Peyer's patch (tissue), 4 donors: ENCODE measurements at regions not wholly inside any gene's neighbourhood (a gene's known extent, or its start where the extent isn't known, plus 50 kb on each side); places are given as distances from the start of the nearest gene placed in this dataset.

Experiments used
- DNase-seq, 3 donors: peaks; one replicate each; pipeline ENCODE4 v3.0.0-alpha.2; 2017 to 2019
- H3K27ac ChIP-seq, 4 donors: fragments of 200-600 bp; sonication (generic); one replicate each; pipeline ENCODE4 v1.5.1; 2016 to 2019
- H3K27me3 ChIP-seq, 2 donors: fragments of 200-600 bp; sonication (generic); one replicate each; pipeline ENCODE4 v1.5.1; 2019
- H3K36me3 ChIP-seq, 3 donors: fragments of 200-600 bp; sonication (generic); one replicate each; pipeline ENCODE4 v1.5.1; 2016 to 2019
- H3K4me1 ChIP-seq, 4 donors: fragments of 200-600 bp; sonication (generic); one replicate each; pipeline ENCODE4 v1.5.1; 2016 to 2019
- H3K4me3 ChIP-seq, 4 donors: fragments of 200-600 bp; sonication (generic); 1 replicate in 3 of 4; 2 replicates in 1 of 4; pipeline ENCODE4 v1.5.1; 2016 to 2019; ENCODE audit warnings: mild to moderate bottlenecking in 1 of 4
- H3K9me3 ChIP-seq, 4 donors: fragments of 200-600 bp; sonication (generic); one replicate each; pipeline ENCODE4 v1.5.1; 2016 to 2019; ENCODE audit warnings: mild to moderate bottlenecking in 1 of 4
- POLR2A ChIP-seq, 2 donors: fragments of 450-650 bp; IDR thresholded peaks; one replicate each; pipeline ENCODE4 v1.5.1; 2017; ENCODE audit warnings: antibody characterized with exemption in 2 of 2, mild to moderate bottlenecking in 2 of 2, moderate library complexity in 2 of 2
- TF ChIP-seq, protein P1 (sequence below), 6 experiments: fragments of 450-650 bp in 4 of 6; fragments of 200-600 bp in 2 of 6; sonication (generic) in 1 of 6; IDR thresholded peaks; one replicate each; pipeline ENCODE4 v1.5.1; 2017 to 2019; ENCODE audit warnings: antibody characterized with exemption in 6 of 6, mild to moderate bottlenecking in 3 of 6, moderate library complexity in 1 of 6

DNA sequence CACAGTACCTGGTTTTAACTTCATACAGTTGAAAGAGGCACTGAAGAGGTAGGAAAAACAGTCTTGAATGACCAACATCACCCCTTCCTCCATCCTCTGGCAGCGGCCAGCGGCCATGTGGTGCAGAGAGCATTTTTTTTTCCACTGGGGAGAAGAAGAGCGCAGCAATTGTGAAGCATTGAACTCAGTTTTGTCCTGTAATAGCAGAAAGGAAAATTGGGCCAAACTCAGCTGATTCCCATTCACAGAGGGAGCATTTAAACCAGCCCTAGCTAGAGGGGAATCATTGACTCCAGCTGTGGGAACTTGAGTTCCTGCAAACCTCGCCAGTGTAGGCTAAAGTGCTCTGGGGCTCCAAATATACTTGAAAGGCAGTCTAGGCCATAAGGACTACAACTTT is 316.6 kb upstream of the CHST9 start:
- H3K27ac ChIP-seq = no peak overlapping the region
- peaks cover 0 to 3% (median 0%) of the 10 kb centered on the region in 4 donors for H3K9me3 ChIP-seq
- no peaks in the 10 kb centered on the region for H3K36me3 ChIP-seq
- H3K27me3 ChIP-seq = no peaks in the 10 kb centered on the region
- DNase-seq = no peak
- no peak overlapping the region for H3K4me3 ChIP-seq
- H3K4me1 ChIP-seq = no peaks in the 10 kb centered on the region
- no peak for TF ChIP-seq POLR2A (IDR thresholded peaks at IDR 0.05)
- TF ChIP-seq, protein P1, sequence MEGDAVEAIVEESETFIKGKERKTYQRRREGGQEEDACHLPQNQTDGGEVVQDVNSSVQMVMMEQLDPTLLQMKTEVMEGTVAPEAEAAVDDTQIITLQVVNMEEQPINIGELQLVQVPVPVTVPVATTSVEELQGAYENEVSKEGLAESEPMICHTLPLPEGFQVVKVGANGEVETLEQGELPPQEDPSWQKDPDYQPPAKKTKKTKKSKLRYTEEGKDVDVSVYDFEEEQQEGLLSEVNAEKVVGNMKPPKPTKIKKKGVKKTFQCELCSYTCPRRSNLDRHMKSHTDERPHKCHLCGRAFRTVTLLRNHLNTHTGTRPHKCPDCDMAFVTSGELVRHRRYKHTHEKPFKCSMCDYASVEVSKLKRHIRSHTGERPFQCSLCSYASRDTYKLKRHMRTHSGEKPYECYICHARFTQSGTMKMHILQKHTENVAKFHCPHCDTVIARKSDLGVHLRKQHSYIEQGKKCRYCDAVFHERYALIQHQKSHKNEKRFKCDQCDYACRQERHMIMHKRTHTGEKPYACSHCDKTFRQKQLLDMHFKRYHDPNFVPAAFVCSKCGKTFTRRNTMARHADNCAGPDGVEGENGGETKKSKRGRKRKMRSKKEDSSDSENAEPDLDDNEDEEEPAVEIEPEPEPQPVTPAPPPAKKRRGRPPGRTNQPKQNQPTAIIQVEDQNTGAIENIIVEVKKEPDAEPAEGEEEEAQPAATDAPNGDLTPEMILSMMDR (IDR thresholded peaks at IDR 0.05) = no peak

DNA sequence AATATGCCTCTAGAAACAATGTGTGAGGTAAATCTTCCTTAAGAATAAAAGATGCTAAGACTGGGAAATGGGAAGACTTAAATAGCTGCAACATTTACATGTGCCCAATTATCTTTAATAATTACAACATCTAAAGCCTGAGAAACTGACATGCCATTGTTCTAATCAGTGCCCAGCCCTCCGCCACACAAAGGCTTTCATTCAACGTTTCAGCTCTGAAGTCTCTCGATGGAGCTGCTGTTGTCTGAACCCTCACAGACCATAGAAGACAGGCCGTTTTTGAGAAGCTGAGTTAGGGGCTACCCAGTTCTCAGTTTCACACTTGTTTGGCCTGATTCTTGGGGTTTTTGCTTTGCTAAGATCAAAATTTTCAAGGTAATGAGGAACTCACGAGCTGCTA is 315.4 kb upstream of the CHST9 start:
- DNase-seq = no peak
- Histone ChIP-seq H3K27ac (no peak overlapping the region), H3K9me3 (peaks cover 0 to 3% (median 0%) of the 10 kb centered on the region in 4 donors), H3K4me3 (no peak overlapping the region), H3K27me3 (no peaks in the 10 kb centered on the region), H3K4me1 (no peaks in the 10 kb centered on the region), H3K36me3 (no peaks in the 10 kb centered on the region)
- TF ChIP-seq, protein P1 (IDR thresholded peaks at IDR 0.05) = no peak
- no peak for TF ChIP-seq POLR2A (IDR thresholded peaks at IDR 0.05)

DNA sequence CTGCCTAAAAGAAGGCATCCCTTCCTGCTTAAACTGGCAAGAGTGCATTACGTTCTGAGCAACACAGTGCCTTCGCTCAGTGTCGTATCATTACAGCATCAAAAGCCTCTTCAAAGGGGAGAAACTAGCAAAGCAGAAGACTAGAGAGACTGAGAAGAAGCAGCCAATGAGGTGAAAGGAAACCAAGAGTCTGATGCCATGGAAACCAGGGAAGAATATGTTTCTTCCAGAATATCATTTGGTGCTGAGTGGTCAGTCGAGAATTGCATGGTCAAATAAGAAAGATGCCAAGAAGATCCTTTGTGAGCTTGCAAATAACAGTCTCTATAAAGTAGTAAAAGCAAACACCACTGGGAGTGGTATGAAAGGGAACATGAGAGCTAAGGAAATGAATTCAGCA is 312.1 kb upstream of the CHST9 start:
- DNase-seq = no peak
- H3K27ac ChIP-seq = no peak overlapping the region
- H3K9me3 ChIP-seq = no peaks in the 10 kb centered on the region
- H3K4me1 ChIP-seq = no peaks in the 10 kb centered on the region
- no peaks in the 10 kb centered on the region for H3K36me3 ChIP-seq
- TF ChIP-seq, protein P1 (IDR thresholded peaks at IDR 0.05) = no peak
- TF ChIP-seq POLR2A (IDR thresholded peaks at IDR 0.05) = no peak
- no peak overlapping the region for H3K4me3 ChIP-seq
- H3K27me3 ChIP-seq = no peaks in the 10 kb centered on the region

DNA sequence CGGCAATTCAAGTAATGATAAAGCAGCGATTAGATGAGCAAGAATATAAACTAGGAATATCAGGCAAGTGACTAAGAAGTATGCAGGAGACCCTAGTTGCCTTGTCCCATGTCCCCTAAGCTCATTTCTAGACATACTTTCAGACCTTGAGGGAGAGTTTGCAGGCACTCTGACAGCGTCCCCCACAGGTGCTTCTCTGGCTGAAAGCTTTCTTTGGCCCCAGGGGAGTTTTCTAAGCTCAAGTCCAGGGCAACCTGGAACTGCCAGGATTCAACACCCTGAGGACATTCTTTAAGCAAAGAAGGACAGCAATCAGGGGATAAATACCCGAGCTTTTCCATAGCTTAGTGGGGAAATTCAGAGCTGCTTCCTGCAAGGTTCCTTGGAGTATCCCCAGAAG is 308.1 kb upstream of the CHST9 start:
- Histone ChIP-seq H3K27me3 (no peaks in the 10 kb centered on the region), H3K9me3 (no peaks in the 10 kb centered on the region), H3K36me3 (no peaks in the 10 kb centered on the region), H3K4me3 (no peak overlapping the region), H3K27ac (no peak overlapping the region), H3K4me1 (no peaks in the 10 kb centered on the region)
- no peak for DNase-seq
- TF ChIP-seq, protein P1 (IDR thresholded peaks at IDR 0.05) = no peak
- no peak for TF ChIP-seq POLR2A (IDR thresholded peaks at IDR 0.05)

DNA sequence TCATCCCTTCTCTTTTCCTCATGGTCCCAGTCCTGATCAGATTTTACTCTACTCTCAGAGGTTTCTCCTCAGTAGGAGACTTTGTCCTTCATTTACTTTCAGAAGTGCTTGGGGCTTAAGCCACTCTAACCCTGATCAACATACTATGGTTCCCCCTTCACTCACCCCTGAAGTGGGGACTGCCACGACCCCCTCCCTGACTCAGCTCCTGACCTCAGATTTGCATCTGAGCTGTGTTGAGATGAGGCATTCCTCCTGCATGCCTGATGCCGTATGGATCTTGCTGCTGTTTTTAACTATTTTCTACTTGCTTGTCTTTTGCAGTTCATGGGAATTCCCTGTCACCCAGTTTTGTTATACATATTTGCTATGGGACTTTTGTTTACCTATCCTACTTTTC is 306.7 kb upstream of the CHST9 start:
- no peak for TF ChIP-seq POLR2A (IDR thresholded peaks at IDR 0.05)
- TF ChIP-seq, protein P1 (IDR thresholded peaks at IDR 0.05) = no peak
- H3K9me3 ChIP-seq = no peaks in the 10 kb centered on the region
- no peaks in the 10 kb centered on the region for H3K36me3 ChIP-seq
- DNase-seq = no peak
- no peak overlapping the region for H3K27ac ChIP-seq
- no peaks in the 10 kb centered on the region for H3K27me3 ChIP-seq
- H3K4me1 ChIP-seq = no peaks in the 10 kb centered on the region
- no peak overlapping the region for H3K4me3 ChIP-seq

DNA sequence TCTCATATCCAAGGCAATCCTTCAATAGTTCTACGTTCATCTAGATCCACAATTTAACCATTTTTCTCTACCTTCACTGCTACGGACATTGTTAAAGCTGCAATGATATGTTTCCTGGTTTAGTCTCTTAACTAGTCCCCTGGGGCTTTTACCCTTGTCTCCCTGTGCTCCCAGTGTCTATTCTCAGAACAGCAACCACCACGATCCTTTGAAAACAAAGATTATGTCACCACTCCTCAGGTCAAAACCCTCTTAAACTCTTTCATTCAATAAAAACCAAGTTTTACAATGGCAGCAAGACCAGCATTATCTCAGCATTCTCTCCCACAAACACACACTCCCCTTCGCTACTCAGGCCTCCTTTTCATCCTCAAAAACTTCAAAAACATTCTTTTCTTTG is 298.2 kb upstream of the CHST9 start:
- no peak for DNase-seq
- H3K4me1 ChIP-seq = no peaks in the 10 kb centered on the region
- TF ChIP-seq, protein P1 (IDR thresholded peaks at IDR 0.05) = no peak
- no peak for TF ChIP-seq POLR2A (IDR thresholded peaks at IDR 0.05)
- no peak overlapping the region for H3K27ac ChIP-seq
- no peaks in the 10 kb centered on the region for H3K27me3 ChIP-seq
- H3K36me3 ChIP-seq = no peaks in the 10 kb centered on the region
- no peaks in the 10 kb centered on the region for H3K9me3 ChIP-seq
- H3K4me3 ChIP-seq = no peak overlapping the region
